SKM-1 treated with dmso at 0.1 percent for 144 hours (cell line): ENCODE measurements at regions not wholly inside any gene's neighbourhood (a gene's known extent, or its start where the extent isn't known, plus 50 kb on each side); places are given as distances from the start of the nearest gene placed in this dataset.
"Not testable (repeated sequence)": the region's sequence is repeated elsewhere in the genome, so short reads cannot be mapped to it uniquely, and the experiment has no call there.

Source experiments
- DNase-seq: peaks from one replicate; lab custom pipeline; 2025; ENCODE audit not compliant: unreplicated experiment; lab: John Stamatoyannopoulos, UW

DNA sequence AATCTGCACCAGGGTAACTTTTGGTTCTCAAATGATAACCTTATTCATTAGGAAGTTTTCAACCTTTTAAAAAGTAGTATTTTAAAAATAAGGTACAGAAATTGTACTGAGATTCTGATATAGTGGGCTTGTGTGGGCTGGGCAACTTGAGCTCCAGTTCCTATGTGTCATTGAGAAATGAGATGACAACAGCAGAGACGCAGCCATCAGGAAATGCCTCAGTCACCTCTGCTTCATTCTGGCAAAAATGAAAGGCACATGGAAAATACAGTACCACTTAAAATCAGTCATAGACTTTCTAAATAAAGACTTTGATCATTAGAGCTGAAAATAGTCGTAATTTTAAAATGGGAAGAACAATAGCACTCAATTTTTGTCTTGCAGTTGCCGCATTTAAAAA lies 480.2 kb downstream of the PLK2 start:
- no peak for DNase-seq

DNA sequence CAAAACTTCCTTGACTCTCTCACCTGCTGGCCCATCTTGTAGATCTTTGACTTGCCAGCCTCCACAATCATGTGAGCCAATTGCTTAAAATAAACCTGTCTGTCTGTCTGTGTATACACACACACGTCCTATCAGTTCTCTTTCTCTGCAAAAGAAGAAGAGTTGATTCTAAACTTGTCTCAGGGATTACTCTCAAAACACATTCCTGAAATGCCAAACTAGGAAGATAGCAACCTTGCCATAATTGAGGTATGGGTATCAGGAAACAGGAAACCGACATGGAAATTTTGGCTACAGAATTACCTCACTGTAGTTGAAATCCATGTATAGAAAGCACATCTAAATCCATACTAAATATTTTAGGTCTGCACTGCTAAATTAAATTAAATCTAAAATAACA lies 483.4 kb downstream of the PLK2 start:
- no peak for DNase-seq

DNA sequence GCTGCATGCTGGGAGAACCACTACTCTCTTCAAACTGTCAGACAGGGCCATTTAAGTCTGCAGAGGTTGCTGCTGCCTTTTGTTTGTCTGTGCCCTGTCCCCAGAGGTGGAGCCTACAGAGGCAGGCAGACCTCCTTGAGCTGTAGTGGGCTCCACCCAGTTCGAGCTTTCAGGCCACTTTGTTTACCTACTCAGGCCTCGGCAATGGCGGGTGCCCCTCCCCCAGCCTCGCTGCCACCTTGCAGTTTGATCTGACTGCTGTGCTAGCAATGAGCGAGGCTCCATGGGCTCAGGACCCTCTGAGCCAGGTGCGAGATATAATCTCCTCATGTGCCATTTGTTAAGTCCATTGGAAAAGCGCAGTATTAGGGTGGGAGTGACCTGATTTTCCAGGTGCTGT lies 487.8 kb downstream of the PLK2 start:
- not testable (repeated sequence) for DNase-seq

DNA sequence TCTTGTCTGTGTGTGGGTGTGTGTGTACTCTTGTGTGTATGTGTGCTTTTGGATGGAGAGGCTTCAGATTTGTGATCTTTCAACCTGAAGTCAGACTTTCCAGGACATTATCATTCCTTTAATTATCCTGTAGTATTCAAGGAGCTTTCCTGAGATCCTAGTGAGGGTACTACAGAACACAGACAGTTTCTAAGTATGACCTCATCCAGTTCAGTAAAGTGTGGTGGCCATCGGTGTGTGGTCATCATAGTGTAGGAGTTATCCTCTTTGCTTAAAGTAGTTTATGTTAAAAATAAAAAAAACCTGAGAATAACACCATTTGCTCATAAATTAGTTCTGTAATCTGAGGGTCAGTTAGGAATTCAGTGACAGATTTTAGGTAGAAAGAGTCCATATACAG lies 478.0 kb upstream of the ACTBL2 start:
- DNase-seq: no peak

DNA sequence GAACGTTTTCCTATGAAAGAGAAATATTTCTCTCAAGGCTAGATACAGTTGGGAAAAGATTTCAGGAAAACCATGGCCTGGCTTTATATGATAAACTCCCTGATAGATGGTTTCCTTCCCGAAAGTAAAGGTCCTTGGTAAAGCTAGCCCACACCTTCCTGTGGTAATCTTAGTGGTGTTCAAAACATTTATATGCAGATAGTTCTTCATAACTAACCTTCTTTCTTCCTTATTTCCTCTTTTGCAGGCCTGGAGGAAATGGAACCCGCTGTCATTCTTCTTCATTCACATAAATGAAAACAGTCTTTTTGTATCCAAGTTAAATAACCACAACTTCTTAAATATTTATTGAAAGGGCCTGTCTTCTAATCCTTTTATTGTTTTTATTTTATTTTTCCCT lies 474.0 kb upstream of the ACTBL2 start:
- no peak for DNase-seq

DNA sequence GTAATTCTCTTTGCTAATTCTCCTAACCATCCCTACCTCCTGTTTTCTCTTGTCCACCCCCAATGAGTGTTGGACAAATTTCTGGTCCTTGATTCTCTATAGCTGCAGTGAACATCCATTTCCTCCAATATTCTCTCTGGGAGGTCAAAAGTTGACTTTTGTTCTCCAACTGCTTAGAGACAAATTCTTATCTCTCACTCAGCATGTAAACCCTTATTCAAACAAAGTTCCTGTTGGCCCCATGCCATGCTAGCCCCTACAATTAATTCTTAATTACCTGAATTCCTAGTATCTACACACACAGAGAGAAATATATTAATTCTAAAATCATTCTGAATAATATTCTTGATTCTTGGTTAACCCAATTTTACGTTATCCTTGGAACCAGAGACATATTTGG lies 472.9 kb upstream of the ACTBL2 start:
- no peak for DNase-seq

DNA sequence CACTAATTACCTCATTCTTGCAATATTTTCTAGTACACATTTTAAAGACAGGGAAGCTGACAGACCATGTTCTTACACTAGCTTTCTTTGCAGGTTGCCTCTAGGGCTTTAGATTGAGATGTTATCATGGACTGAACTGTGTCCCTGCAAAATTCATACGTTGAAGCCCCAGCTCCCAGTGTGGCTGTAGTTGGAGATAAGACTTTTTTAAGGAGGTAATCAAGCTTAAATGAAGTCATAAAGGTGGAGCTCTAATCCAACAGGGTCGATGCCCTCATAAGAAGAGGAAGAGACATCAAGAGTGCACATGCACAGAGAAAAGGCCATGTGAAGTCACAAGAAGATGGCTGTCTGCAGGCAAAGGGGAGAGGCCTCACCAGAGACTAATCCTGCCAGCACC lies 471.2 kb upstream of the ACTBL2 start:
- DNase-seq: no peak

DNA sequence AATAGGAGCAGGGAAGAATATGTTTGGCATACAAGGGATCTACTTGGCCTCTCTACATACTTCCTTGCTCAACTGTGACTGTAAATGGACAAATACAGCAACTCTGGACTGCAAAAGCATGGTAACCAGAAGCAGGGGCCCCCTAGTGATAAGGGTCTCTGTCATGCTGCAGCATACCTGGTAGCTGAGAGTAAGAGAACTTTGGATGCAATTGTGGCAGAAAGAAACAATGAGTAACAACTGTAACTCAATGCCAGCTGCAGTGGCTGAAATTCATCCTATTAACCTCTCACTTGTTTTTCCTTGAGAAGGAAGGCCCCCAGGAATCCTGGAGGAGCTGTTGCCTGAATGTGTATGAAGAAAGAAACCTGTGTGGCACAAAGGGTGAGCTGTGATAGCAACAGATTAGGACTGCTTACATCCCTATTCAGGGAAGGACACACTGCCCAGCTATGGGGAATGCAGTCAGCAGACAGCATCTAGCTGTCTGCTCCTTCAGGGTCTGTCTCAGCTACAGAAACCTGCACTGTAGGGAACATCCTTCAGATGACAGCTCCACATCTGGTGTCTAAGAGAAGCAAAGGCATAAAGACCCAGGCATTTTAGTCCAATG lies 468.1 kb upstream of the ACTBL2 start:
- DNase-seq: no peak

DNA sequence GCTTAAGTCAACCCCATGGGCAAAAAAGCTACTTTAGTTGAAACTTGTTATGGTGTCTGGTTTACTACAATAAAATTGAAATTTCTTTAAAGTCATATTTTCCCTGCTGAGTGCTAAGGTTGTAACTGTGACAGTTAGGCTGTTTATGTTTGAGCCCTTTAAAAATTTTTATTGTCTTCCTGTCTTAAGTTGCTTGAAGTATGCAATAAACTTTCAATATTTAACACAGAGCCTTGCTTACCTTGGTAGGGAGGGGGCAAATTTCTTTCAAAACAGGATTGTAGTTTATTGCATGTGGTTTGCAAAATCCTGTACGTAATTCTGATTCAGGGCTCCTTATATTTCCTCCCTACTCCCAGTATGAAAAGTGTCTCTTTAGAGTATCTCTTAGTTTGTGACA lies 465.5 kb upstream of the ACTBL2 start:
- no peak for DNase-seq

DNA sequence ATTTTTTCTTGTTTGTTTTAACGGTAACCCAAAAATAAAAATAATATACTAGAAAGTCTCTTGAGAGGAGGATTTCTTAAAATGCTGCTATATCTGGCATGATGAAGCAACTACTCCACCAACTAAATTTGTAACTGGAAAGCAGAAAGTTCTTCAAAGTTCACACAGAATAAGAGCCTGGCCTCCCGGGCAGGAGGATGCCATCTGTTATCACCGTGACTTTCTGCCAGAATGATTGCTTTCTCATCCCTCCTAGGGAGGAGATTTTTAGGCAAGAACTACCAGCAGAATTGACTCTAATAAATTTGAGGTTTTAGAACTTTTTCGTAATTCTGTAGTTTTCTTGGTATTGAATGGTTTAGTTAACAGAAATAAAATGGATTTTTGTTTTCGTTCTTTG lies 464.6 kb upstream of the ACTBL2 start:
- DNase-seq: no peak

DNA sequence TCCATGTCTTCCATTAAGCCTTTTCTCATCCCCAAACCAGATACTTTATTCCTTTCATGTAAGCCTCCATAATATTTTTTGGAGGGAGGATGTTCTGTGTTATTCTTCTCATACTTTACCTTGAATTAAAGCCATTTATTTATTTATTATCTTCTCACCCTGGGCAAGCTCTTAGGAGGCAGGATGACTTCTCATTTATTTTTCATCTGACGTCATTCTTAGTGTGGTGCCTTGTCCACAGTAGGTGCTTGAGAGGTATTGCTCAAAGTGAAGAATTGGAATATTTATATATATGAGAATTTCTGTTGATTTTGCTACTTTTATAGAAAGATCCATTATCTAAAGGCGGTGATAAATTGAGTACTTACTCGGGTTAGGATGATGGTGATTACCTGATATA lies 458.3 kb upstream of the ACTBL2 start:
- no peak for DNase-seq

DNA sequence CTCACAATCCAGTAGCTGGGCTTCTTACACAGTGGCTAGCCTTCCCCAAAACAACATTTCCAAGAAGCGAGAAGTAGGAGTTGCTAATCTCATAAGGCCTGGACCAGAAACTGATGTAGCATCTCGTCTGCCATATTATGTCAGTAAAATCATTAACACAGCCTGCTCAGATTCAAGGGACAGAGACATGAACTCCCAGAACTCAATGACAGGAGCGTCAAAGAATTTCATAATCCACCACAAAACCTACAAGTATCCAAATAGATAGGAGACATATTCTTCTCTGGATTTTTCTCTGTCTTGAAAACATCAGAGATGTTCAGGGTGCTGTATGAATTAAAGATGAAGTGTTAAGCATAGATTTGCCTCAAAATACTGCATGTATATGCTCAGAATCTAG lies 457.6 kb upstream of the ACTBL2 start:
- no peak for DNase-seq

DNA sequence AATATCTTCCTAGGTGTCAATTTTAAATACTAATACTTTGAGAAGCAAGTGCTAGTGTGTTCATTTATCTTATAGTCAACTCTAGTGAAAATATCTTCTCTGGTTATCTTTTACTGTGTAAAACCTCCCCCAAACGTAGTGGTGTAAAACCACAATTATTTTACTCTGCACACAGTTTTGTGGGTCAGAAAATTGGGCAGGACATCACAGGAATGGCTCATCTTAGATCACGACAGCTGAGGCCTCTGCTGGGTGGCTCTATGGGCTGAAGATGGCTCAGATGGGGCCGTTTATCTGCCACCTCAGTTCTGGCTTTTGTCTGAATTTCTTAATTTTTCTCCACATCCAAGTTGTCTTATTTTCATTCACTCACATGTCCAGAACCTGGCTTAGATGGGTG lies 457.2 kb upstream of the ACTBL2 start:
- DNase-seq: no peak

DNA sequence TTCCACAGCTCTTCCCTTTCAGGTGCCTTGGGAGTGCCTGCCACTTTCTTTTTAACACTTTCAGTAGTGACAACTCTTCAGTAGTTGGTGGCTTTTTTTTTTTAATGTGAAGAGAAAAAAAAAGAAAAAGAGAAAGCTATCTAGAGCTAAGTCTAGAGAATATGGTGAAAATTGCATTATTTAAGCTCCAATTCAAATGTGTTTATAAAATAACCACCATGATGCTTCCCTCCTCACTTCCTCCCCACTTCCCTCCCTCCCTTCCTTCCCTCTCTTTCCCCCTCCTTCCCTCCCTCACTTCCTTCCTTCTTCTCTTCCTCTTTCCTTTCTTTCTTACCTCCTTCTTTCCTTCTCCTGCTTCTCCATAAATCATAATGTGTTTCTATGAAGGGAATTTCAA lies 456.7 kb upstream of the ACTBL2 start:
- no peak for DNase-seq

DNA sequence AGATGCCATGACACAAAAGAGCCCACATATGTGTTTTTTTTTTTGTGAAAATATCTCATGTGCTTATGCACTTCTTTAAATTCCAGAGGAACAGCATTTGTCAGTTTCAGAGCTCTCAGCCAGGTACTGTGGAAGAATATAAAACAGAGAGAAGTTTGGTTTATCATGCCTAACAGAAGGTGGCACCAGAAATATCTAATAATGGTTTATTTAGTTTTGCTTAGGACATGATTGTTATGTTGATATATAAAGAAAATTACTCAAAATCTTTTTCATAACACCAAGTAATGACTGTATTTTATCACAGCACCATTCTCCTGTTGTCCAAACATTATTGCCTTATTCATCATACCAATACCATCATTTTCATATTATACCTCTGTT lies 455.6 kb upstream of the ACTBL2 start:
- no peak for DNase-seq

DNA sequence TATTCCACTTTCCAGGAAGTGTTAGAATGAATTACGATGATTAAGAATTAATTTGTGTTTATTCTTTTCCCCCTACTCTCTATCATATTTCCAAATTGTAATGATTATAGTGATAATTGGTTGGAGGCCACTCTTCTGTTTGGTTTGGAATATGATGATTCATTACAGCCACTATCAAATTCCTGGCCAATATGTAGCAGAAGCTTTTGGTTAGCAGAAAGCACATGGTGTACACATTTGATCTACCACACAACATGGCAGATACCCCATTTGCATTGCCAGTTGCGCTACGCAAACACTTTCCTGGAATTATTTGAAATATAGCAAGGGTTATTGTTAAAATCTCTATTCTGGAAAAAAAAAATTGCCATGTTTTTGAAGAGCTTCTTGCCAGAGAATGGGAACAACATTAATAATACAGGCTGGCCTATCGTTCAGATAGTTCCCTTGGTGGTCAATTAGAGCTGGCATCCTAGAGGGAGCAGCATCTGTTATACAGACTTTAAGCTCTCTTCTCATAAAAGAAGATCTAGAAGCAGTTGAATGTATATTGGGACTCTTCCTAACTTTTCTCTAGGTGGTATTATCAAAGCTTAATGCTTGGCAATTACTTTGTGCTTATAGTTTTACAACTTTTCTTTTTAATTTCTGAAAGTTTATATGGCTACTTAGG lies 455.0 kb upstream of the ACTBL2 start:
- DNase-seq: no peak

DNA sequence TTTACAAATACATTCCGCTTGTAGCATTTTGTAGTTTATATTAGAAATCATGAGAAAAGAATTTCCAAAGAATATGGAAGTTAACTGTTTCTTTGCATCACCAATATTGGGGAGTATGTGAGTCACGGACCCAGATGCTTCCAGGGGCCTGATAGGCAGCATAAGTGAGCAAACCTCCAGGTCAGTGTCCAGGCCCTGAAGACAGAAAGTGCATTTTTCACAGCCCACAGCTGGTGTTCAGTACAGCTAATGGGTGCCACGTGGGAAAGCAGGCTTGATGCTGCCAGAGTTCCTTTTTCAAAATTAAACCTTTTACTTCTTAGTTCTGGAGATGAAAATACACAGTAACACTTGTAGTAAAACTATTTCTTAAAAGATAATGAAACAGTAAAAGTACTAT lies 454.4 kb upstream of the ACTBL2 start:
- DNase-seq: no peak

DNA sequence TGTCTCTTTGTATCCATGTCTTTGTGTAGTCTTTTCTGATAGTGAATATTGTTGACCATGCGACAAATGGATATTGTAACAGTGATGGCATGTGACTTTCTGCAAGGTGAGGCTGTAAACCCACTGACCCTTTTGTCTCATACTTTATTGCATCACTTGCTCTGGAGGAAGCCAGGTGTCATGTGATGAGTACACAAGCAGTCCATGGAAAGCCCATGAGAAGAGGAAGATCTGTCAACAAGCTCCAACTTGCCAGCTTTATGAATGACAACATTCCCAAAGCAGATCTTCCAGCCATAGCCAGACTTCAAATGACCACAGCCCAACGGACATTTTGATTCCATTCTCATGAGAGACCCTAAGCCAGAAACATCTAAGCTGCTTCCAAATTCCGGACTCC lies 450.1 kb upstream of the ACTBL2 start:
- DNase-seq: no peak

DNA sequence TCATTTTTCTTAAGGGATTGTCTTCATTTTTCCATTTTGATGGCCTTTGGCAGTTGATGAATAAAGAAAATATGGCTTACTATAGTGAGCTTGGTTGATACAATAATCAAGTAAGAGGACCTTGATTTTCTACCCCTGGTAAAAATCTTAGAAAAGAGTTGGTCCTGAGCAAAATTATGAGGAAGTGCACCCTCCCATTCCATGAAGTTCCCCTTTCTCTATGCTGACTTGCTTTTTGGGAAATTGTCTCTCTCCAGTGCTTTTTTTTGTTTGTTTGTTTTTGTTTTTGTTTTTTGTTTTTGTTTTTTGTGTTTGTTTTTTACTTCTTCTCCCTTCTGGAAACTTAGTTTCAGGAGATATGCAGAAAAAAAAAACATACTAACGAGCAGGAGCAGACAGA lies 449.2 kb upstream of the ACTBL2 start:
- peak; percentile 4 for DNase-seq

DNA sequence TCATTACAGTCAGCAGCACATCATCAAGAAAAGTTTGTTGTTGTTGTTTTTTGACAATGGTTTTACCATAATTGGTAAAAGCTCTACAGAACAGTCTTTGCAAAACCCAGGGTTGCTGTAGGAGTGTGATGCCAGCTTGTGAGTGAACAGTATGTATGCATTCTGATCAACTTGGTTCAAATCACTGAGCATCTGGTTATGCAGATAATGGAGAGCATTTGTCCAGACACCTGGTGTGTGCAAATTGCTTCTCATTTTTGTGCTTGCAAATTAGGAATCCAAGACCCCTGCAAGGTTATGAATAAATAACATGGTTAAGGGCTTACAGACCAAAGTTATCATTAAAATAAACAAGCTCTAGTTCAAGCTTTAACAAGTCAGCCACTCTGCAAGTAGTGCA lies 448.7 kb upstream of the ACTBL2 start:
- DNase-seq: no peak

DNA sequence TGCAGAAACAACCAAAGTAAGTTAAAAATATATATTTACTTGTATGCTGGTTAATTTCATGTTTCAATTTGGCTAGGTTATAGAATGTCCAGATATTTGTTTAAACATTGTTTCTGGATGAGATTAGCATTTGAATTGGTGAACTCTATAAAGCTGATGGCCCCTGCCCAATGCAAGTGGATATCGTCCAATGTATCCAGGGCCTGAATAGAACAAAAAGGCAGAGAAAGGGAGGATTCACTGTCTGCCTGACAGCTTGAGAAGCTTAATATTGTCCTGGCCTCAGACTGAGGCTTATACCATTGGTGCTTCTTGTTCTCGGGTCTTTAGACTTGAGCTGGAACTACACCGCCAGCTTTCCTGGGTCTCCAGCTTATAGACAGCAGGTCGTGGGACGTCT lies 446.7 kb upstream of the ACTBL2 start:
- no peak for DNase-seq

DNA sequence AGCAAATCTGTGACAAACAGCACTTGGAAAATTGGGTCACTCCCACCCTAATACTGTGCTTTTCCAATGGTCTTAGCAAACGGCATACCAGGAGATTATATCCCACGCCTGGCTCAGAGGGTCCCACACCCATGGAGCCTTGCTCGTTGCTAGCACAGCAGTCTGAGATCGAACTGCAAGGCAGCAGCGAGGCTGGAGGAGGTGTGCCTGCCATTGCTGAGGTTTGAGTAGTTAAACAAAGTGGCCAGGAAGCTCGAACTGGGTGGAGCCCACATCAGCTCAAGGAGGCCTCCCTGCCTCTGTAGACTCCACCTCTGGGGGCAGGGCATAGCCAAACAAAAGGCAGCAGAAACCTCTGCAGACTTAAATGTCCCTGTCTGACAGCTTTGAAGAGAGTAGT lies 440.5 kb upstream of the ACTBL2 start:
- not testable (repeated sequence) for DNase-seq

DNA sequence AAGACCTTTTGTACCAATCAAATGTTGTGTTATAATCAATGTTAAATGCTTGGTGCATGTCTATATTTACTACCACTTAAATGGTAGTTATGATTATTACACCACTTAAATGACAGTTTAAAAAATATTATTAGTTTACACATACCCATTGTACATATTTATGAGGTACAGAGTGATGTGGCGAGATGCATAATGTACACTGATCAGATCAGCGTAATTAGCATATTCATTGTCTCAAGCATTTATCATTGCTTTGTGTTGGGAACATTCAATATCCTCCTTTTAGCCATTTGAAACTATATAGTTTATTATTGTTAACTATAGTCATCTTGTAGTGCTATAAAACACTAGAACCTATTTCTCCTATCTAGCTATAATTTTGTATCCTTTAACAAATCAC lies 434.4 kb upstream of the ACTBL2 start:
- DNase-seq: no peak
